ENCODE measurements at regions not wholly inside any gene's neighbourhood (a gene's known extent, or its start where the extent isn't known, plus 50 kb on each side); places are given as distances from the start of the nearest gene placed in this dataset.
"Not testable (repeated sequence)": the region's sequence is repeated elsewhere in the genome, so short reads cannot be mapped to it uniquely, and the experiment has no call there.

- no peak for DNase-seq (ENCODE audit: low read depth, low spot score)
- peak overlapping the region; percentile 99 for H3K27ac ChIP-seq
These were observed 148.5 kb upstream of the DLX2 start for GRCh38 chr2:172251231-172251630.

DNA sequence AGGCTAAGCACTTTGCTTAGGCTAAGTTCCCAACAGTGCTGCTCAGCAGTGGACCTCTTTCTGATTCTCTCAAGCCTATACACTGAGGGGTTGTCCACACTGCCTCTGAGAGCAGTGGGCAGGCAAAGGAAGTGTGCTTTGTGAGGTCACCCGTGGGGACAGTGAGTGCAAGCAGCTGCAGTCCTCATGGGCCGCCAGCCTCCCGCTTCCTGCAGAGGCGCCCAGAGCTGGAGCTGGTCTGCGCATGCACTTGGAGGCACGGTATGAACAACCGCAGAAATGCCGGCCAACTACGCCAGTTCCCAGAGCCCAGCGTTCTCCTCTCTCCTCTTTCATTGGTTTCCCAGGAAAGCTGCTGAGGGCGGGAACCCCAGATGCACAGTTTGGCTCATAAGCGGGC, 149.5 kb upstream of the DLX2 start:
- peak overlapping the region; percentile 99 for H3K27ac ChIP-seq
- no peak for DNase-seq (ENCODE audit: low read depth, low spot score)

GRCh38 chr2:172253190-172254052, 150.7 kb upstream of the DLX2 start:
- peak overlapping the region; percentile 99 for H3K27ac ChIP-seq
- peak; percentile 99 for DNase-seq (ENCODE audit: low read depth, low spot score)

- H3K27ac ChIP-seq = no peak overlapping the region
- no peak for DNase-seq (ENCODE audit: low read depth, low spot score)
These were observed 154.2 kb upstream of the DLX2 start for GRCh38 chr2:172256886-172257285.

DNA sequence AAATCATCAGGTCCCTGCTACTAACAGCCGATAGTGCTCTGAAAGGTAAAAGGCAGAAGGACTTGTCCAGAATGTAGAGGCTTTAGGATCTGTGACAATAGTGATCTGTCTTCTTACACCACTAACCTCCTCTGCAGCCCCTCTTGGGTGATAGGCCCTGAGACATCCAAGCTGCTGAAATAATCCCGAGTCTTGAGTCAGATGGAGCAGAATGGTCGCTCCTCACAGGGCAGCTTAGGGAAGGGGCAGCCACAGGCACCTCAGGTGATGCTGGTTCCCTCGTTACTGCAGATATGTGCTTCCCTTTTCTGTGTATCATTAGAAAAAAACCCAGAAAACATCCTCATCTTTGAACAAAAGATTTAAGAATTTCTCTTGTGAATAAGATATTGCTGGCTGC, 157.1 kb upstream of the DLX2 start:
- DNase-seq (ENCODE audit: low read depth, low spot score) = no peak

GRCh38 chr2:172260336-172260735, 157.6 kb upstream of the DLX2 start:
- DNase-seq (ENCODE audit: low read depth, low spot score) = no peak
- peak overlapping the region; percentile 97 for H3K27ac ChIP-seq

More for the DNA sequence above, 157.1 kb upstream of the DLX2 start:
- H3K27ac ChIP-seq = peak overlapping the region; percentile 97

- peak; percentile 70 for DNase-seq (ENCODE audit: low read depth, low spot score)
- peak overlapping the region; percentile 97 for H3K27ac ChIP-seq
These were observed 158.6 kb upstream of the DLX2 start for GRCh38 chr2:172261292-172261691.

GRCh38 chr2:172262486-172262885, 159.8 kb upstream of the DLX2 start:
- H3K27ac ChIP-seq = peak overlapping the region; percentile 97
- DNase-seq (ENCODE audit: low read depth, low spot score) = no peak

GRCh38 chr2:172264820-172265219, 162.1 kb upstream of the DLX2 start:
- not testable (repeated sequence) for DNase-seq (ENCODE audit: low read depth, low spot score); H3K27ac ChIP-seq

- not testable (repeated sequence) for H3K27ac ChIP-seq; DNase-seq (ENCODE audit: low read depth, low spot score)
These were observed 157.7 kb upstream of the ITGA6 start for GRCh38 chr2:172269507-172270244.

- DNase-seq (ENCODE audit: low read depth, low spot score) = no peak
- H3K27ac ChIP-seq = no peak overlapping the region
These were observed 156.9 kb upstream of the ITGA6 start for GRCh38 chr2:172270278-172271079.

GRCh38 chr2:172273910-172274571, 153.3 kb upstream of the ITGA6 start:
- H3K27ac ChIP-seq = no peak overlapping the region
- DNase-seq (ENCODE audit: low read depth, low spot score) = no peak

DNA sequence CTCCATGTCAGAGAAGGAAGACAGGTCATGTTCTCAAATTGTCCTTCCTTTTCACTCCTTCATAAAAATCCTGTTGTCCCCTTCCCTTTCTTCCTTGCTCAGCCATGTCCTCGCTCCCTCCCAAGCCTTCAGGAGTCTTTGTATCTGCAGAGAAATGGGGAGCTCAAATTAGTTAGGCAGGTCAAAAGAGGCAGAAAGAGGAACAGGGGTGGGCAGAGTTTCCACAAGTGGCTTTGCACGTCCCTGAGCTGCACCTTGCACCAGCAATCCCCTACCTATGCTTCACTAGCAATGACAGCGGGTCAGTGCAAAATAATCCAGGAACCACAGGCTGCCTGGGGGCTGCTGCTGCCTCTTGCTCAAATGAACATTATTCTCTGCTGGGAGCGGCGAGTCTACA, 152.1 kb upstream of the ITGA6 start:
- no peak overlapping the region for H3K27ac ChIP-seq
- DNase-seq (ENCODE audit: low read depth, low spot score) = no peak

DNA sequence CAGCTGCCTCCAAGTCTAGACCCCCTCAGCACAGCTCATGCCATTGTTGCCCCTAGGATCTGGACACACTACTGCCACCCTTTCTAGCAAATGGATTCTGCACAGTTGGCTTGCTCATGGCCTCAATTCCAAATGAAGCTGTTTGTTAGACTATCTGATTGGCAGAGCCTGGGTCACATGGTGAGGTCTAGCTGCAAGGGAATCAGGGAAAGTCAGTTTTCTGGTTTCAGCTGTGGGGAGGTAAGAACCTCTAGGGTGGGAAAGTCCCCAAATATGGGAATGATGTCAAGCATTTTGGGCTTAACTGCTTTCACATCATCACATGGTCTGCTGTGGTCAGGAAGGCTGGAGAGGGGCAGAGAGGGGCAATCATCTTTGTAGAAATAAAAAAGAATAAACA, 150.4 kb upstream of the ITGA6 start:
- no peak for DNase-seq (ENCODE audit: low read depth, low spot score)
- H3K27ac ChIP-seq = no peak overlapping the region

DNA sequence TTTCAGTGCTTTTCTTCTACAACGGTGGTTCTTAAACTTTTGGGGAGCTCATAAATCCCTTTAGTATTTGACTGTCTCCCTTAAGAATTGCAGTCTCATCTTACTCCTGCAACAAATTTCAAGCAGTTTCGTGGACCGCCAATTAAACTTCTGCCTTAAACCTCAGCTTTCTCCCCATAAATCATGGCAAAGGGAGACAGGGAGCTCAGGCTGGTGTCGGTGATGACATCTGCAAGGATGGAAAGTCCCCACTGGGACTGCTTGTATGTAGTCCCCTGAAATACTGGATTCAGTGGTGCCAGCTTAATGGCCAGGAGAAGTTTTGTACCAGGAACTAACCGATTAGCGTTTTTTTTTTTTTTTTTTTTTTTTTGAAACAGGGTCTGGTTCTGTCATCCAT, 148.7 kb upstream of the ITGA6 start:
- H3K27ac ChIP-seq = no peak overlapping the region
- DNase-seq (ENCODE audit: low read depth, low spot score) = no peak

DNA sequence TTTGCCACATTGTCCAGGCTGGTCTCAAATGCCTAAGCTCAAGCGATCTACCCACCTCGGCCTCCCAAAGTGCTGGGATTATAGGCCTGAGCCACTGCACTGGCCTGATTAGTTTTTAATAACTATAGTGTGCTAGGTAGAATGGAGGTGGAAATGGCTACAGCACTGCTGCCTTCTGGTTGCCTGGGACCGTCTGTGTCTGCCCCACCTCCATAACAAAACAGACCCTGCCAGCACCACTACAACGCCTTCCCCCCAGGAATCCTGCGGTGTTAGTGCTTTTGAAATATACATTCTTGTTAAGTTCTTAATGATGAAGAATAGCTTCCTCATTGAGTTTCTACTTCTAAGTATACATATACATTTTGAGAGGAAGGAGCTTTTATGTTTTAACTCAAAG, 148.2 kb upstream of the ITGA6 start:
- H3K27ac ChIP-seq = no peak overlapping the region
- no peak for DNase-seq (ENCODE audit: low read depth, low spot score)

GRCh38 chr2:172279813-172280212, 147.6 kb upstream of the ITGA6 start:
- H3K27ac ChIP-seq = no peak overlapping the region
- no peak for DNase-seq (ENCODE audit: low read depth, low spot score)

- no peak overlapping the region for H3K27ac ChIP-seq
These were observed 146.6 kb upstream of the ITGA6 start for GRCh38 chr2:172280571-172281361.

More at GRCh38 chr2:172280571-172281361, 146.6 kb upstream of the ITGA6 start:
- DNase-seq (ENCODE audit: low read depth, low spot score) = no peak

Measured in epithelial cell of prostate (primary cell).